HG03135 (cell line): ENCODE measurements at regions not wholly inside any gene's neighbourhood (a gene's known extent, or its start where the extent isn't known, plus 50 kb on each side); places are given as distances from the start of the nearest gene placed in this dataset.
"Not testable (repeated sequence)": the region's sequence is repeated elsewhere in the genome, so short reads cannot be mapped to it uniquely, and the experiment has no call there.

Experiments
- ATAC-seq: cut with Tn5 transposase; IDR thresholded peaks from one replicate; pipeline ENCODE4 v1.9.1; 2021; ENCODE audit warnings: mild to moderate bottlenecking, moderate library complexity; ENCODE audit not compliant: unreplicated experiment

DNA sequence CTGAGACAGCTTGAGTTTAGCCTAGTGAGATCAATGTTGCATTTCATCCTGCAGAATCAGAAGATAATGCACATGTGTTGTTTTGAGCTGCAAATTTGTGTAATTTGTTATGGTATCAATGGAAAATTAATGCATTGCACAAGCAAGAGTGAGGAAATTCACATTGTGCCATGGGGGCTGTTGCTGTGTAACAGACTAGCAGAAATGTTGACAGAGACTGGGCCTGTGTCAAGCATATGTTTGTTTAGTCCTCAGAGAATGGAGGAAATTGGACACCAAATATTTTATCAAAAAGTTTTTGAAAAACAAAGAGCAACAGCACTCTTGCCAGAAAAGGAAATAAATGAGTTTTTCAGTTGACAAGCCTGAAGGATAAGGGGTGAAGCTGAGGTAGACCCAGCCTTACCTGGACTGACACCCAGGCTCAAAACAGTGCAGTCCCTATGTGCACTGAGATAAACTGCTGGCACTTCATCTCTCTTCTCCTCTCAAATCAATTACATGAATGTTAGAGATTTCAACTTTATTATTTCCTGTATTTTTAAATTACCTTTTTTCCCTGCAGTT lies 1150.0 kb downstream of the FSCB start:
- no peak for ATAC-seq

DNA sequence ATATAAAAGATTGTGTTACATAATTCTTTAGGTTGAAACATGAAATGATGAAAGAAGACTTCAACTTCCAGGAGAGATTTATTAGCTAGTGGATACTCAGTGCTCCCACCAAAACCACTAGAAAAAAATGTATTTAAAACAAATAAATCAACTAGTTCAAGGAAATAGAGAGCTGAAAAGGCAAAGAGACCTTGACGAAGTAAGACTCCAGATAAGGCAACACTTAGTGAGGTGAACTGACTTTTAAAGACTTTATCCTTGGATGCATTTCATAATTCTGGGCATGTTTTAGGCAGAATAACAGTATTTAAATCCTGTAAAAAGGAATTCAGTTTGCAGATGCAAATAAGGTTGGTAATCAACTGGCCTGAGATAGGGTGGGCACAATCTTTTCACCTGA lies 1150.7 kb downstream of the FSCB start:
- ATAC-seq = no peak

DNA sequence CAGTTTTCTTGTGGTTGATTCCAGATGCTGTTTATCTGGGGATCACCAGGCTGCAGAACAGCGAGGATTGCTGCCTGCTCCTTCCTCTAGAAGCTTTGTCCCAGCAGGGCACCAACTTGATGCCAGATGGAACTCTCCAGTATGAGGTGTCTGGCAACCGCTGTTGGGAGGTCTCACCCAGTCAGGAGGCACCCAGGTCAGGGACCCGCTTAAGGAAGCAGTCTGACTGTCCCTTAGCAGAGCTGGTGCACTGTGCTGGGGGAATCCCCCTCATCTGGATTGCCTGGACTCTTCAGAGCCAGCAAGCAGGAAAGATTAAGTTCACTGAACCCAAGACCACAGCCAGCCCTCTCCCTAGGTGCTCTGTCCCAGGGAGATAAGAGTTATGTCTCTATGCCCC lies 1165.2 kb downstream of the FSCB start:
- no peak for ATAC-seq

DNA sequence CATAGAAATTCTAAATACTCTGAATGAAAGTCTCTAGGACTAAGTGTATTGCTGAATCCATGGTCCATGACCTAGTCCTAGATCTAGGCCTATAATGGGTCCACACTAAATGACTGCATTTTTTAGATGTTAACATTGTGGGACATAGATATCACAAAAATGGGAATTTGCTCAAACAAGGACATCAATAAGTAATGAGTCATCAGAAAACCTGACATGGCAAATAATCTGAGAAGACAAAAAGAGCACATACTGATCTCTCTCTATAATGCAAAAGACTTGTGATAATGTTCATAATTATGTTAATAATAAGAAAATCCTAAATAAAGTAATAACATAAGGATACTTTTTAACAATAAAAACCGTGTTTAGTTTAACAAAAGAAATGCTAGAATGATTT lies 1168.4 kb downstream of the FSCB start:
- ATAC-seq = no peak

DNA sequence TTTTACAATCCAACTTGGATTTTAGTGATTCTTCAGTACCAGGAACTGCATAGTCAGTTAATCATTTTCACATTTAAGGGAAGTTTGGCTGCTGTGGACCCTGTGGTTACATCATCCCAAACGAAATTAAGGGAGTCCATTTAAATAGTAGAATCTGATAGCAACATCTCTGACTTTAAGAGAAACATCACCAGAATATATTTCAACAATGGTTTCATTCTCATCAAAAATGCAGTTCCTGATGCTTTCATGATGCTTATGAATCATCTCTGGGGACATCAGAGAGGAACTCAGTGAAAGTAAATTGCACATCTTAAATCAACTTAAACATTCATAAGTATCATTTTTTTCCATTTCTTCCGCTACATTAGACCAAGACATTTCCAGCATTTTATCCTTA lies 1170.7 kb downstream of the FSCB start:
- no peak for ATAC-seq

DNA sequence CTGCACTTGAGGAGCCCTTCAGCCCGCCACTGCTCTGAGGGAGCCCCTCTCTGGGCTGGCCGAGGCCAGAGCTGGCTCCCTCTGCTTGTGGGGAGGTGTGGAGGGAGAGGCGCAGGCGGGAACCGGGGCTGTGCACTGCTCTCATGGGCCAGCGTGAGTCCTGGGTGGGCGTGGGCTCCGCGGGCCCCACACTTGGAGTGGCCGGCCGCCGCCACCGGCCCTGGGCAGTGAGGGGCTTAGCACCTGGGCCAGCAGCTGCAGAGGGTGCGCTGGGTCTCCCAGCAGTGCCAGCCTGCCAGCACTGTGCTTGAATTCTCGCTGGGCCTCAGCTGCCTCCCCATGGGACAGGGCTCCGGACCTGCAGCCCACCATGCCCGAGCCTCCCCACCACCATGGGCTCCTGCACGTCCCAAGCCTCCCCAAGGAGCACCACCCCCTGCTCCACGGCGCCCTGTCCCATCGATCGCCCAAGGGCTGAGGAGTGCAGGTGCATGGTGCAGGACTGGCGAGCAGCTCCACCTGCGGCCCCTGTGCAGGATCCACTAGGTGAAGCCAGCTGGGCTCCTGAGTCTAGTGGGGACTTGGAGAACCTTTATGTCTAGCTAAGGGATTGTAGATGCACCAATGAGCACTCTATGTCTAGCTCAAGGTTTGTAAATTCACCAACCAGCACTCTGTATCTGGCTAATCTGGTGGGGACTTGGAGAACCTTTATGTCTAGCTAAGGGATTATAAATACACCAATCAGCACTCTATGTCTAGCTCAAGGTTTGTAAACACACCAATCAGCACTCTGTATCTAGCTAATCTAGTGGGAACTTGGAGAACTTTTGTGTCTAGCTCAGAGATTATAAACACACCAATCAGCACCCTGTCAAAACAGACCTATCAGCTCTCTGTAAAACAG lies 1180.3 kb downstream of the FSCB start:
- ATAC-seq = not testable (repeated sequence)

DNA sequence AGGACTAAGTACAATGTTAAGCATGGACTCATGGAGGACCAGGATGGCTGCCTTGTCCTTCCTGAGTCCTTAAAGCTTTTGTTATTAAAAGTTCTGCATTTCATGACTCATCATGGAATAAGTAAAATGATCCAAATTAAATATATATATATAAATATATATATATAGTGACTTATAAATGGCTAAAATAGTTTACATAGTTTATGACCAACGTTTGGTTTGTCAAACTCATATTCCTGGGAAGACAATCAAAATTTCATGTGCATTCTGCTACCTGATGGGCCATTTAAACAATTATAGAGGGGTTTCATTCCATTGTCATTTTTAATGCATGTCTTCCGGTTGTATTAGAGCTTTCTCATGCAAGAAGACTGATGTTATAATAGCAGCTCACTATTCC lies 1190.7 kb downstream of the FSCB start:
- ATAC-seq = no peak

DNA sequence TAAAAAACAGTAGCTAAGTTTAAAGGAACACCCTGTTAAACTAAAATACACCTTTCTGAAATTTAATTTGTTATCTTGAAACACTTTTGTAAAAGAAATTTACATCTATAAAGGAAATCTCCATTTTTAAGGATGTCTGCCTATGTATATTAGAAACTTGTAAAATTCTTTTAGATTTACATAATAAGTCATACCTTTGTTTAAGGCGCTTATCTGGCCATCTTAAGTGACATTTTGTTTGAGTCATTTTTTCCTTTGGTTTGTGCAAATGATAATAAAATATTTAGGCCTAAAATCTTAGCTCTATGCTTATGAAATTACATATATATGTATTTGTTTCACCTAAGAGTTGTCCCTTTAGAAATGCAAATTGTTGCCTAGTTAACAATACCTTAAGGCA lies 1193.4 kb downstream of the FSCB start:
- no peak for ATAC-seq

DNA sequence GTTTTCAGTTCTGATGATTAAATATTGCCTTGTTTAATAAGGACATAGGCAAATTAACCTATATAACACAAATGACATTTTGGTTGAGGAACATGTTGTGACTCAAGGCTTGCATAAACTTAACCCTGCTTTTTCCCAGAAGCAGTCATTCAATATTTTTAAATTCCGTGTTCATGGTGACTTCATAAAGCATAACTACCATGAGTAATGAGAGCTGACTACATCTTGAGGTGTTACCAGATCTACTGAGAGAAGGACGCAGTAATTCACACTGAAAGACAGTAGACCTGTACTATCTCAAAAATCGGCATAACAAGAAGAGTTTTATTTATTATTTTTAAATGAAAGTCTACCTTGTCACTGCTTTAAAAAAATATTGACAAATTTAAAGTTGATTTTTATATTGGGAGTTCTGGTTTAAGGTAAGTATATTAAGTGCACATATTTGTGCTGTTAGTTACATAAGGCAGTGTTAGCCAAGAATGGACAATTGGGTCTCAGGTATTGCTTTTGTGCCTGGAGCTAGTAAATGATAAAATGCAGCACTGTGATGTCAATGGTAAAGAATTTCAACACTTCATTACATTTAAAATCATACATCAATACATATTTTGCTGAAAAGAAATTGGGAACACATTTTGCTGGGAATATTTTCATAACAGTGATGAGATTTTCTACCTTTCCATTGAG lies 1198.5 kb downstream of the FSCB start:
- no peak for ATAC-seq

DNA sequence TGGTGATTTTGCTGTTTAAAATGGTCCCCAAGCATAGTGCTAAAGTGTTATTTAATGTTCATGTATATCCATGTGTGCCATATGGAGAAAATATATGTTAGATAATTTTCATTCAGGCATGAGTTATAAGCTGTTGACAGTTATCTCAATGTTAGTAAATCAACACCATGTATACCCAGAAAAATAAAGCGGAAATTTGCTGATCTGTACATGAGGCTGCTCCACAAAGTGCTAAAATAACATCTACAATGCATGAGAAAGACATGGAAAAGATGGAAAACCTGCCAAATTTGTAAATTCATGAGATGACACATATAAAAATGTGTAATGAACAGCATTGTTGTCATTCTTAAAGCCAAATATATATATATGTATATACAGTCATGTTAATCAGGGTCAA lies 1199.2 kb downstream of the FSCB start:
- ATAC-seq = no peak

DNA sequence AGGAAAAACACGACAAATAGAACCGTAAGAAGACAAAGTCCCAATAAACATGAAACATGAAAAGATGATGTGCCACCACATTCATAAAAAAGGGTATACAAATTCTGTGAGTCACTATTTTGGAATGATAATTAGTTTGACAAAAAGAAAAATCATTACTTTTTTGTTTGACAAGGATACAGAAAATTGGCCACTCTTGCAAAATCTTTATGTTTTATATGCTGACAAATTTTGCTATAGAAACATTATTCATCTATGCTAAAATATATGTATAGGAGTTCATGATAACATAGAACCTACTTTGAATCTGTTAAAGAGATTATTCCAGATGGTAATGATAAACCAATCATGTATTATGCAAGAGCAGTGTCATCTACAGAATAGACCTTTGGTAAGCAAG lies 1201.0 kb downstream of the FSCB start:
- no peak for ATAC-seq

DNA sequence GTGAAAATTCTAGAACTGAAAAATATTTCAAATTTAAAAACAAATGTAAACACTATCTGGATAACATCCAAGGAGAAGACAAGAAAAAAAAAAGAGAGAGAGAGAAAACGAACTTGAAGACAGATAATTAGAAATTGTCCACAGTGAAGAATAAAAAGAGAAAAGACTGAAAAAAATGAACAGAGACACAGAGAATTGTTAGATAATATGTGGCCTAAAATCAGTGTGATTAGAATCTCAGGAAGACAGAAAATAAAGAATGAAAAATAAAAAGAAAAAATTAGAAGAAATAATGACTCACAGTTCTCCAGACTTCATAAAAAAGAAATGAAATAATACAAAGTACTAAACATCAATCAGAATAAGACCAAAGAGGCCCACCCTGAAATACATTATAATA lies 1209.3 kb downstream of the FSCB start:
- ATAC-seq = no peak

DNA sequence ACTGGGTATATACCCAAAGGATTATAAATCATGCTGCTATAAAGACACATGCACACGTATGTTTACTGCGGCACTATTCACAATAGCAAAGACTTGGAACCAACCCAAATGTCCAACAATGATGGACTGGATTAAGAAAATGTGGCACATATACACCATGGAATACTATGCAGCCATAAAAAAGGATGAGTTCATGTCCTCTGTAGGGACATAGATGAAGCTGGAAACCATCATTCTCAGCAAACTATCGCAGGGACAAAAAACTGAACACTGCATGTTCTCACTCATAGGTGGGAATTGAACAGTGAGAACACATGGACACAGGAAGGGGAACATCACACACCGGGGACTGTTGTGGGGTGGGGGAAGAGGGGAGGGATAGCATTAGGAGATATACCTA lies 1211.0 kb downstream of the FSCB start:
- not testable (repeated sequence) for ATAC-seq

DNA sequence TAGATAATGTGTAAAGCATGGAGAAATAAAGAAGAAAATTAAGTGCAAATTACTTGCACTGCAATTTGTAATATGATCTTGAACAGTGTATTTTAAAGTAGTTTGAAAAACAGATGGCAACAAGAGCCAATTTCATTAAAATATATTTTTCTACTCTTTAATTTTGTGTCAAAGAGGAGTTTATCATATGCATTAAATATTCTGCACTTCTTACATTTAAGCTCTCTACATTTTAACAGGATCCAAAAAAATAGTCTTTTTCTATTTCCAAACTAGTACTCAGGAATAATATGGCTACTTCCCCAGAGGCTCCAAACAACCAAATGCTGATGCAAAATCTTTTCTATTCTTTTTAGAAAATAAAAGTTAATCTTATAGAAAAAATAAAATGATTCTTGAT lies 1221.5 kb downstream of the FSCB start:
- ATAC-seq = no peak

DNA sequence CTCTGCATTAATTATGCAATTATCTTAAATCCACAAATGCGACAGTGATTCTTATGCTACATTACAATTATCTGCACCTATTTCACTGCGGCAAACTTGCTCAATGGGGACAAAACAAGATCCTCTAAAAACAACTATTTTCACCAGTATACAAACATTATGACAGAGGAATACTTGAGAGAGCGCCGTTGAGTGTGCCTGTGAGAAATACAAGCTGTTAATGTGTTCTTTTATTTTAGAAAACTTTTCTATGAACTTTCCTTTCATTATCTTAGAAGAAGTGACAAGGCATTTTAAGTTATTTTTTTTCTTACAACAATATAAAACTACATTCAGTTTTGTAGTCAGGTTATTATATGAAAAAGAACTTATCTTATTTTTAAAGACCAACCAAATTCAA lies 1247.0 kb downstream of the FSCB start:
- ATAC-seq = no peak

DNA sequence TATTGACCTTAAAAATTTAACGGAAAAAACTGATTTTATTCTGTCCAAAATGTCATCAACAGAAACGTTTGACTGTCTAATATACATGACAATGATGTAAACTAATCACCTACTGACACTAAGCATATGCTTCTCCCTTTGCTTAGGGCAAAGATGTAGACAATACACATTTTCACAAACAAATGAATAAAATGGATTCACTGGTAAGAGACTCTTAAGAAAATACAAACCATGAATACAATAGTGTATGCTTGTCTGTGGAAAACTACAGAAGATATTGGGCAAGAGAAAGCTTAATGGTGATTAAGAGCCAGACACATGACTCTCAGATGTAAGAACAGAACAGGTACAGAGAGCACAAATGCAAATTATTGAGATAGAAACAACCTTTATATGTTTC lies 1248.7 kb downstream of the FSCB start:
- no peak for ATAC-seq

DNA sequence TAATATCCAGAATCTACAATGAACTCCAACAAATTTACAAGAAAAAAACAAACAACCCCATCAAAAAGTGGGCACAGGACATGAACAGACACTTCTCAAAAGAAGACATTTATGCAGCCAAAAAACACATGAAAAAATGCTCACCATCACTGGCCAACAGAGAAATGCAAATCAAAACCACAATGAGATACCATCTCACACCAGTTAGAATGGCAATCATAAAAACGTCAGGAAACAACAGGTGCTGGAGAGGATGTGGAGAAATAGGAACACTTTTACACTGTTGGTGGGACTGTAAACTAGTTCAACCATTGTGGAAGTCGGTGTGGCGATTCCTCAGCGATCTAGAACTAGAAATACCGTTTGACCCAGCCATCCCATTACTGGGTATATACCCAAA lies 1250.1 kb downstream of the FSCB start:
- not testable (repeated sequence) for ATAC-seq

DNA sequence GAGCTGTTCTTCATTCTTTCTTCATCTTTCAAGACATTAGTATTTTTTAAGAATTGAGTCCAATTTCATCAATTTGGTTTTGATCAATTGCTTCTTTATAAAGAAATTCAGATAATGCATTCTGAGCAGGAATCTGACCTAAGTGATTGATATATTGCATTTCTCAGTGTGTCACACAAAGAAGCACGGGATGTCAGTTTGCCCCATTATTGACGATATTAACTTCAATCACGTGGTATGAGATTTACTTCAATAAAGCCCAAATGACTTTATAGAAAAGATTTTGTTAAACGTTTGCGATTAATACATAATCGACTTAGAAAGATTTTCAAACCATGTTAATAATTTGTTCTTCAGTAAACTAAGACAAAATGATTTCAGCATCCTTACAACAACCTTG lies 1254.2 kb downstream of the FSCB start:
- no peak for ATAC-seq

DNA sequence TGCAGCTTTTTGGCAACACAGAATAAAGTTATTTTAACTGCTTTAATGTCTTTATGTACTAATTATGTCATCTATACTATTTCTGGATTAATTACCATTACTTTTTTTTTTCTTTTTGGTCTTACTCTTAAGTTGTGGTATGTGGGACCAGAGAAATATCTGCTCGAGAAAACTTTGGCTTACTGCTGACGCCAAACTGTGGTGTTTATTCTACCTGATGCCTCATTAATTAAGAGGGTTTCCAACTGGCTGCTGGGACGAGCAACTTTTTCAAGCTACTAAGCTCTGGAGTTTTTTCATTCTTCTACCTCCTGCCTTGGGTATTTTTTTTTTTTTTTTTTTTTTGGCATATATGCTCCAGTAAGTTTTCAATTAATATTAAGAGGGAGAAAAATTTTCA lies 1257.5 kb downstream of the FSCB start:
- ATAC-seq = no peak

DNA sequence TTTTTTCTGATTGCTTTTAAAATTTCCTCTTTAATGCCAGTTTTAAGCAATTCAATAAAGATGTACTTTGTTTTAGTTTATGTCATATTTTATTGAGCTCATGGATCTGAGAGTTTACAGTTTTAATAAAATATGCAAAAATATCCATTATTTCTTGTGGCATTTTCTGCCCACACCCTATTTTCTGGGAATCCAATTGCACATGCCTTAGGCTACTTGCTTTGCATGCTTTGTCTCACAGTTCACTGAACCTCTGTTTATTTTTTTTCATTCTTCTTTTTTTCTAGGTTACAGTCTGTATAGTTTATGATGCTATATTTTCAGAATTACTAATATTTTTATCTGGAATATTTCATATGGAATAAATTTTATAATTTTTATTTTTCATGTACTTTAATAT lies 1258.0 kb downstream of the FSCB start:
- ATAC-seq = no peak

DNA sequence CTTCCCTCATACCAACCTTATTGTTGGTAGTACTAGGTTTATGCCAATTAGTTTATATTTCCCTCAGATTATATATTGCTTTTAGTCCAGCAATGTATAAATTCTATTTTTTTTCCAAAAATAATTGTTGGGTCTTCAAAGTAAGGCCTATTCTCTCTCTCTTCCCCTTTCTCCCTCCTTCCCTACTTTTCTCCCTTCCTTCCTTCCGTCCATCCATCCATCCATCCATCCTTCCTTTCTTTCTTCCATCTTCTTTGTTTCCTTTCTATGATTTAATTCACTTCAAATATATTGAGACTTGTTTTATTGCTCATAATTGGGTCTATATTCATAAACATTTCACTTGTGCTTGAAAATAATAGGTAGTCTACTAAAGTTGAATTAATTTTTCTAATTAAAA lies 1259.2 kb downstream of the FSCB start:
- no peak for ATAC-seq

DNA sequence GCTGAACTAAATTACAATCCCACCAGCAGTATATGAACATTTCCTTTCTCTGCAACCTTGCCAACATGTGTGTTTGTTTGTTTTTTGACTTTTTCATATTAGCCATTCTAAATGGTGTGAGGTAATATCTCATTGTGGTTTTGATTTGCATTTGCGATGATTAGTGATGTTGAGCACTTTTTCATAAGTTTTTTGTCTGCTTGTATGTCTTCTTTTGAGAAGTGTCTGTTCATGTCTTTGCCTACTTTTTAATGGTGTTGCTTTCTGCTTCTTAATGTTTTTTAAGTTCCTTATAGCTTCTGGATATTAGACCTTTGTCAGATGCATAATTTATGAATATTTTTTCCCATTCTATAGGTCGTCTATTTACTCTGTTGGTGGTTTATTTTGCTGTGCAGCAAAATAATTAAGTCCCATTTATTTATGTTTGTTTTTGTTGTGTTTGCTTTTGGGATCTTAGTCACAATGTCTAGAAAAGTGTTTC lies 1262.9 kb downstream of the FSCB start:
- ATAC-seq = no peak
